Smooth muscle cell (in vitro differentiated cells): ENCODE measurements at regions not wholly inside any gene's neighbourhood (a gene's known extent, or its start where the extent isn't known, plus 50 kb on each side); places are given as distances from the start of the nearest gene placed in this dataset.

Source experiments
- DNase-seq: peaks from one replicate; lab custom pipeline; 2025; ENCODE audit not compliant: unreplicated experiment; lab: John Stamatoyannopoulos, UW
- H2AFZ ChIP-seq: fragments of 200-600 bp; sonication (generic); 2 replicates; pipeline ENCODE4 v1.6.0; 2016; ENCODE audit warnings: antibody characterized with exemption, low read depth, mild to moderate bottlenecking
- H3F3A ChIP-seq: fragments of 200-600 bp; sonication (generic); 2 replicates; pipeline ENCODE4 v1.6.0; 2017; ENCODE audit warnings: antibody characterized with exemption, low read depth
- H3K27ac ChIP-seq: fragments of 200-600 bp; sonication (generic); 2 replicates; pipeline ENCODE4 v1.5.1; 2016; ENCODE audit warnings: low read depth, mild to moderate bottlenecking
- H3K27me3 ChIP-seq: fragments of 200-600 bp; sonication (generic); 2 replicates; pipeline ENCODE4 v1.6.1; 2016; ENCODE audit warnings: low read depth, mild to moderate bottlenecking
- H3K36me3 ChIP-seq: fragments of 200-600 bp; sonication (generic); 2 replicates; pipeline ENCODE4 v1.5.1; 2016; ENCODE audit warnings: low read depth
- H3K4me1 ChIP-seq: fragments of 200-600 bp; sonication (generic); 2 replicates; pipeline ENCODE4 v1.5.1; 2016; ENCODE audit warnings: low read depth
- H3K4me2 ChIP-seq: fragments of 200-600 bp; sonication (generic); 2 replicates; pipeline ENCODE4 v1.6.0; 2016; ENCODE audit warnings: mild to moderate bottlenecking
- H3K4me3 ChIP-seq: fragments of 200-600 bp; sonication (generic); 2 replicates; pipeline ENCODE4 v1.5.1; 2016; ENCODE audit warnings: mild to moderate bottlenecking
- H3K79me2 ChIP-seq: fragments of 200-600 bp; sonication (generic); 2 replicates; pipeline ENCODE4 v1.6.0; 2016; ENCODE audit warnings: low read depth, mild to moderate bottlenecking
- H3K9ac ChIP-seq: fragments of 200-600 bp; sonication (generic); 2 replicates; pipeline ENCODE4 v1.6.0; 2016; ENCODE audit warnings: low read depth
- H3K9me3 ChIP-seq: fragments of 200-600 bp; sonication (generic); replicated peaks from 2 replicates; pipeline ENCODE4 v1.5.1; 2016; ENCODE audit warnings: low read depth
- H4K20me1 ChIP-seq: fragments of 200-600 bp; sonication (generic); 2 replicates; pipeline ENCODE4 v1.6.0; 2016; ENCODE audit warnings: low read depth
- CTCF ChIP-seq: fragments of 200-600 bp; sonication (generic); IDR thresholded peaks from 2 replicates; pipeline ENCODE4 v1.5.1; 2017; ENCODE audit warnings: borderline replicate concordance, mild to moderate bottlenecking, antibody characterized with exemption; ENCODE audit not compliant: insufficient read depth, poor library complexity, severe bottlenecking
- WGBS: methylation state at CpG from one replicate; pipeline ENCODE4 v1.1.7; 2016; ENCODE audit warnings: low lambda C conversion rate; 5-methylcytosine and 5-hydroxymethylcytosine counted together

- Histone ChIP-seq H3K27ac (no peak overlapping the region), H3K4me2 (no peak overlapping the region), H3K79me2 (no peaks in the 10 kb centered on the region), H2AFZ (no peak overlapping the region), H3K9me3 (no peaks in the 10 kb centered on the region), H3F3A (no peaks in the 10 kb centered on the region), H4K20me1 (no peaks in the 10 kb centered on the region), H3K27me3 (peaks cover 6% of the 10 kb centered on the region), H3K4me1 (no peaks in the 10 kb centered on the region), H3K9ac (no peak overlapping the region), H3K4me3 (no peak overlapping the region), H3K36me3 (no peaks in the 10 kb centered on the region)
- DNase-seq: no peak
- WGBS: 84% methylated on average over 5 of the region's 5 CpGs
- TF ChIP-seq CTCF: no peak
Measured at GRCh38 chr11:34570584-34570983, 50.3 kb upstream of the EHF start.
